NCI-H82 treated with DMSO at 0.1 percent for 48 hours (cell line): ENCODE measurements at regions not wholly inside any gene's neighbourhood (a gene's known extent, or its start where the extent isn't known, plus 50 kb on each side); places are given as distances from the start of the nearest gene placed in this dataset.

Experiments
- DNase-seq: peaks from one replicate; lab custom pipeline; 2025; ENCODE audit not compliant: unreplicated experiment; lab: John Stamatoyannopoulos, UW

DNA sequence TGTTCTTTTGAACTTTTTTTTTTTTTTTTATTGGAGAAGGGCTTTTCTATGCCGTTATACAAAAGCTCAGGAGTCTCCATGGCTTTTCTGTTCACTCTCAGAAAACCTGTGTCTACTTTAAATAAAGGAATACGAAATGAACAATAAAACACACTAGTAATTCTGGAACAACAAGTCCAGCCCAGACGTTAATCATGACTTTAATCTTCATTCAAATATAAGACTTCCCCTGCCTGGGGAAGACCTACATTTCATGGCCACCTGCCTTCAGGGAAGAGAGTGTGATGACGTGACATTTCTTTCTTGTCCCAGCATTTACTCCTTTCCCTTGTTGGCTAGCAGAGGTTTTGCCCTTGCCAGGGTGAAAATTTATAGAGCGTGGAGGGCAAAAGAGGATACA is 564.5 kb downstream of the PDCD6IP start:
- no peak for DNase-seq

DNA sequence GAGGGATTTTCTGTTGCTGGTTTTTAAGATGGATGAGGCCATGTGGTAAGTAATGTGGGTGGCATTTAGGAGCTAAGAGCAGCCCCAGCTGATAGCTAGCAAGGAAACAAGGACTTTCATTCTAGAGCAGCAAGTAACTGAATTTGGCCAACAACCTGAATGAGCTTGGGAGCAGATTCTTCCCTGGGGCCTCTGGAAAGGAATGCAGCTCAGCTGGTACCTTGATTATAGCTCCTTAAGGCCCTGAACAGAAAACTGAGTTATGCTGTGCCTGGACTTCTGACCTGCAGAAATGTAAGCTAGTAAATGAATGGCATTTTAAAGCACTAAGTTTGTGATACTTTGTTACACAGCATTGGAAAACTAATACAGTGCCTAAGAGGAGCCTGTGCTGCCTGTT is 565.5 kb downstream of the PDCD6IP start:
- DNase-seq: no peak

DNA sequence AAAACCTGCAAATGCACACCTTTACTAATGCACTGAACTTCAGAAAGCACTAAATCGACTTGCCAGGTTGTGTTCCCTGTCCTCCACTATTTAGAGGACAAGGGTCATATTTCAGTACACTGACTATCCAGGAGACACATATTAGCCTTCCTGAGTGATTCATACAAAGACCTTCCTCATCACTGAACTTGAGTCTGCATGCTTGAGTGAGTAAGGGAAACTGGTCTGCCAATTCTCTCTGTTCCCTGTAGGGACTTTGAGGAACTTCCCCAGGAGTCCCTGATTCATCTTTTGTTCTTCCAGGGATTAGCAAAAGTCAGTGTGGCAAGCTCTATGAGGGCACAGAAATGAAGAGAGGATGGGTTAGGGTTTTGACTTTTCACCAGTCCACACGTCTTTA is 565.9 kb downstream of the PDCD6IP start:
- no peak for DNase-seq

DNA sequence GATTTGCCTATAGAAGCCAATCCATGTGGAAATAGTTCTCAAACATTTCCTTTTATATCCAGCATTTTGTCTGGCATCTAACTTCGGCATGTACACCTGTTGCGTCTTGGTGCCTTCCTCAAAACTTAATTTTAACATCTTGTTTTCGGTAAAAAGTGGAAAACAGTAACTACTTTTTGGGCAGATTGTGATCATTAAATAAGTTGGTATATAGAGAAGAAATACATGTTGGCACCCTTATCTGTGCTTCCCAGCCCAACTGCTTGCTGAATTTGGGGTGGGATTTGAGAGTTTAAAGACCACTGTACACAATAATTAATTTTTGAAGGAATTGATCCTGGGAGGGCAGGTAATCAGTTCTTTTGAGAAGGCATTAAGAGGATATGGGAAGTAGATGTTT is 566.8 kb downstream of the PDCD6IP start:
- DNase-seq: no peak

DNA sequence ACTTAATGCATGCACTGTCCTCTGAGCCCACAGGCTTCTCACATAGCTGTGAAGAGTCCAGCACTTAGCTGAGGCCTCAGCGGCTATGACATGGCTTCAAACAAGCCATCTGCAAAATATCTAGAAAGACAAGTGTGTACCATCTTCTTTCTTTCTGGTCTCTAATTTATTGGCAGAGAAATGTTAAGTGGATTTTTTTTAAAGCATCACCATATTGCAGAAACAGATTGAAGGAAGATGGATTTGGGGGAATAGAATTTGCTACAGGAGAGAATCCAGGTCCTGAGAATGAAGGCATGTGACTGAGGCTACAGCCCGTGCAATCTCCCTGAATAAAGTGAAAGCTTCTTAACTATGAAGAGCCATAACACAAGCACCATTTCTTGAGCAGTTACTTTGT is 567.3 kb downstream of the PDCD6IP start:
- no peak for DNase-seq

DNA sequence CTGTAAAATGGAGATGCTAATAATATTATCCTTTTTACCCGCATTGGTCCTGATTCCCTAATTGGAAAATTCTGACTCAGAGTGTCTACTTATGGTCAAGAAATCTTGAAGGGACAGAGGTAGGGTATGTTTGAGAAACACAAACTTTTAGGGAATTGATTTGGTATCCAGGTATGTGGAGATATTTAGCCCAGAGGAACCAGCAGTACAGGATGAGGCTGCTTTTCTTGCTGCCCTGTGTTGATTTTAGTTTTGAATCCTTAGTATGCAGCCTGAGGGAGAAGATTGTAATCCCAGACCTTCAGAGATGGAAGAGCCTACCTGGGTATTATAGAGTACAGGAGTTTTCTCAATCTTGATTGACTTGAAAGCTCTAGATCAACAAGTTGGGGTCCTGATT is 569.1 kb downstream of the PDCD6IP start:
- DNase-seq: no peak

DNA sequence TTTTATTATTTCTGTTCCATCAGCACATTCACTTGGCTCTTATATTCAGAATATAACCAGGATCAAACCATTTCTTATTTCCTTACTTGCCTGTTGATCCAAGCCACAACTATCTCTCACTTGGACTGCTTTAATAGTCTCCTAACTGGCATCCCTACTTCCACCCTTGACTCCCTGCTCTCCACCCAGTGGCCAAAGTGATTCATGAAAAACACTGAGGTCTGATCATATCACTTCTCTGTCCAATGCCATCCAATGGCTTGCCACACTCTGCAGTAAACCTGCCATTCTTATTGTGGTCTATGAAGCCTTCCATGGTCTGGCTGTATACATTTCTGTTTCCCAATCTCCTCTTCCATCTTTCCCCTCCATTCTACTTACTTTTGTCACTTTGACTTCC is 576.1 kb downstream of the PDCD6IP start:
- DNase-seq: no peak

DNA sequence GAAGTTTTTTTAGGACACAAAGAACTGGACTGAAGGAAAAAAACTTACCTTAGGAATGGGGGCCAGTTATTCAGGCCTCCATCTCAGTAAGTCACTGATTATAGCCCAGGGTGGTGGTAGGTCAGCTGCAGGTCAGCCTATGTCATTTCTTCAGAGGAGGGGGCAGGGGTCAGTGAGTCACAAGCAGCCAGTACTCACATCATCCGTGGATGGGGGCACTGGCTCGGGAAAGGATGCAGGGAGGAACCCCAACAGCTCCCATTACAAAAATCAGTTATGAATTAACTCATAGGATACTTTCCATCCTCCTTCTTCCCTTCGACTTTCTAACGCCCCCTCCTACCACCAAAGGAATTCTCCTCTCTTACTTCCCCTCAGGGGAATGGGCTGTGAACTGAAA is 578.3 kb downstream of the PDCD6IP start:
- no peak for DNase-seq

DNA sequence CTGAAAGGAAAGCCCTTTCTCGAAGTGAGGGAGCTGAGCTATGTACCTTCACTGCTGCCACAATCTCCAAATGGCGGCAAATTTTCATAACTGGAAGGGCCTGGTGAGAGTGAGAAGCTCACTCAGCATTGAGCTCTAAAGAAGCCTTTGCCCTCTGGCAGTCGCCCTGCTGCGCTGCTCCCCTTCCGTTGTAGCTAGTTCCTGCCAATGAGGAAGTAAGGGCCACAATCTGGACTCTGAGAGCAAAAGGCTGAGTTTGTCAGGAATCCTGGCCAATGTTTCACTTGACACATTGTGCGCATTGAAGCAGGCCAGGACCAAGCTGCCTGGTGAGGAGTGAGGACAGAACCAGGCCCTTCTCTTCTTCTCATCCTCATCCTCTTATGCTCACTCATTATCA is 579.5 kb downstream of the PDCD6IP start:
- no peak for DNase-seq

DNA sequence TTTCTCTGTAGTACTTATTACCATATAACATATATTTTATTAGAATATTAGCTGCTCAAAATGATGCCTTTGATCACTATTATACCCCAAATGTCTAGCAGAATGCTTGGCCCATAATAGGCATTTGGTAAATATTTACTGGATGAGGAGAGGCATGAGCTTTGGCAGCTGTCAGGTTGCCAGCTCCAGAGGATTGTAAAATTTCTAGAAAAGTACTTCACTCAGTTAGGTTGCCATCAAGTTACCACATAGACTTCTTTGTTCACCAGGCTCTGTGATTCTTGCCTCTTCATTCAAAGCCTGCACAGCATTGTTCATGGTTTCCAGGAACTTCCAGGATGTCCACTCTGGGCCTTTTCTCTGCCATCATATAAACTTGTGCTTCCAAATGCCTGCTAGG is 582.8 kb downstream of the PDCD6IP start:
- DNase-seq: no peak

DNA sequence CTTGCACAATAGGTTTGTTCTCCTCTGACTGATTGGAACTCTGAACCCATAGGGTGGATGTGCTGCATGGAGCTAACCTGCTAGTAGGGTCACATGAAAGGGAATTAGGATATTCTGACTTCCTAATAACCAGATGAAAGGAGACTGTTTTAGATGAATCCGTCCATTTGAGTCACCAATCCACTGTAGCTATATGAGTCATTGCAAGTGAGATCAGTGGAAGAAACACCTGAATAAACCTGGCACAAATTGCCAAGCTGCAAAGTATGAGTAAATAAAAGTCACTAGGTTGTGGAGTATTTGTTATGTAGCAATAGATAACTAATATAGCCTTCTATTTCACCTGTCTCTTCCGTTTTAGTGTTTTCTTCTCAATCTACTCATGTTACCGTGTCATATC is 584.4 kb downstream of the PDCD6IP start:
- no peak for DNase-seq

DNA sequence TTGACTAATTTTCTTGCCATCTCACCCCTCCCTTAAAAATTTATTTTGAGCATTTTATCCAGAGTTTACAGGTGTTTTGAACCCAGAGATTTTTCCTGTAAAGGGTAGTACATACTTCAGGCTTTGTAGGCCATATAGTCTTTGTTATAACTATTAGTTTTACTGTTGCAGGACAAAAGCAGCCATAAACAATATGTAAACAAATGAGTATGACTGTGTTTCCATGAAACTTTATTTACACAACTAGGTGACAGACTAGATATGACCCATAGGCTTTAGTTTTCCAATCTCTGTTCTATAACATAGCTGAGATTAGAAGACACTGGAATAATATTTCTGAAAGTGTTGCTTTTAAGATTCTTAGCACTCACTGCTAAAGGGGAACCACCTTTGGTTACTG is 587.9 kb downstream of the PDCD6IP start:
- DNase-seq: no peak

DNA sequence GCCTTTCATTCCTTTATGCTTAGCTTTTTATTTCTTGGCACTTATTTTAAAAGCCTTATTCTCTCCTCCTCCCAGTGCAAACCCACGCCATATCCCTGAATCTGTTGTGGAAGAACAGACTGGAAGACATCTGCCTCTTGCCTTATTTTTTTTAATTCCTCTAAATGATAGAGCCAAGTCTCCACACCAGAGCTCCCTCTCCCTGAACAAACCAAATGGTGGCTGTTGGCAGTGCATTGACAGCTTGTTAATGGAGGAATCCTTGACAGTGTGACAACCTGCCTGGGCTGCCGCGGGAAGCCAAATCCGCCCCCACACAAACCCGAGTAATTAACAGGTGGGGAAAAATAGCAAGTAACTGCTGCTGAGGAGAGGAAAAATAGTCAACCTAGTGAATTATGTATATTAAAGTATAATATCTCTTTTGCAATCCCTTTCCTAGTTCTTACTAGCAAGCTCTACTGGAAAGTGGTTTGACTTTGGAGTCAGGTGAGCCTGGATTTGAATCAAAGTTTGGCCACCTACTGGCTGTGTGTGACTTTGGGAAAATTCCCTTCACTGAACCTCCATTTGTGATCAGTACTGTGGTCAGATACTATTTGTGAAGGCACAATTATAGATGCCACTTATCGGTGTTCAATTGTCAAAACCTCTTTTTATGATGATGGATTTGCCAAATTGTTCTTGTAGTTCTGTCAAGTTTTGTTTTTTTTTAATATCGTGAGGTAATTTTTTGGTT is 589.6 kb downstream of the PDCD6IP start:
- no peak for DNase-seq

DNA sequence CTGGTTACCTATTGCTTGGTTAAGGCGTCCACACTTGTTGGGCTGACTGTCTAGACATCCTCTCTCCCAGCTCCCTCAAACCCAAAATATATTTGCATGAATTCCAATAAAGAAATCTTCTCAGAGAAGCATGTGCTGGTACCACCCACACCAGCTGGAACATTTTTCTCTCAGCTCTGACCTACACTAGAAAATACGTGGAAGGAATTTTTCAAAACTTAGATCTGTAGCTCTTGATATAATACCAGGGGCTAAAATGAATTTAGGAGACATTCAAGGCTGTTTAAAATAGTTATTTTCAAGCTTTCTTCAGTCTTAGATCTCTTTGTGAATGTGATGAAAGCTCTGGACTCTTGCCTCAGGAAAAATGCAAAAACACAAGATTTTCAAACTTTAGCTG is 590.4 kb downstream of the PDCD6IP start:
- DNase-seq: no peak

DNA sequence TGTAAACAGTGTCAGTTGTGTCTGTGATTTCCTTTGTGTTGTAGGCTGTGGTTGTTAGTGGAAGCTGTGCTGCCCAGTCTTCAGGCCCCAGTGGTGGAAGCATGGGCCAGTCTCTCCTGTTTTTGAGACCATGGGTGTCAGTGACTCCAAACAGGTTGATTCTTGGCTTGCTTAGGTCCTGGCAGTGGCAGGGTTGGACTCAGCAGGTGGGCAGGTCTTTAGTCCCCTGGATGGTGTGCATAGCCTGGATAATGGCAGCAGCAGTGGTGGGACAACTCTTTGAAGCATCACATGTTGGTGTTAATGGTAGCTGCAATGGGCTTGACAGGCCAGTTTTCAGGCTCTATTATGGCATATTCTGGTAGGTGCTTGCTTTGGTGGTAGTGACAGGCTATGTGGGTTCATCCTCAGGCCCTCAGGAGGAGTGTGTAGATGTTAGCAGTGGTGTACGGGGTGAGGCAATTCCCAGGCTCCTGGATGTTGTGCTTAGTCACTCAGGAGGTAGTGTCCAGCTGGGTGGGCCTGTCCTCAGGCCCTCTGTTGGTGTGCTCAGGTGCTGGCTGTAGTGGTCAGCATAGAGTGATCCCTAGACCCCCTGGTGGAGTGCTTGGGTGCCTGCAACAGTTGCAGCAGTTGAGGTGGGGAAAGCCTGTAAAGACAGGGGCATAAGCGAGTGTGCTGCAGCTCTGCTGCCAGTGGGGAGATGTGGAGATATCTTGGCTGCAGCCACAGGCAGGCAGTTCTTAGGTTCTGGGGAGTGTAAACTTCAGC is 596.7 kb downstream of the PDCD6IP start:
- DNase-seq: no peak

DNA sequence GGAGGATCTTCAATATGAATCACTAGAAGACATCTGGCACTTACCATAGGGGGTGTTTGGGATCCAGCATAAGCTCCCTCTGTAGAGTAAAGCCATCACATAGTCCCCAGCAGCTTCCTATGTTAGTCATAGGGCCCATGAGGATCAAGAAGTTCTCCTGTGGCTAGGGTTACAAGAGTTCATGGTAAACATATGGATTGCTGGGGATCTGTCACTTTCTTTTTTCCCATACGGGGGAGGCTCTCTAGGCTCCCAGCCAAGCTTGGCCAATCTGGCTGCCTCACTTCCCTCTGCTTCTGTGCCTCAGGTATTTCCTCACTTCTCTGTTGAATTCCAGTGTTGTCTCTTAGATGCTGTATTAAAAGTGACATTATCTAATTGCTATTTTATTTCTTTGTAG is 597.9 kb downstream of the PDCD6IP start:
- DNase-seq: no peak

DNA sequence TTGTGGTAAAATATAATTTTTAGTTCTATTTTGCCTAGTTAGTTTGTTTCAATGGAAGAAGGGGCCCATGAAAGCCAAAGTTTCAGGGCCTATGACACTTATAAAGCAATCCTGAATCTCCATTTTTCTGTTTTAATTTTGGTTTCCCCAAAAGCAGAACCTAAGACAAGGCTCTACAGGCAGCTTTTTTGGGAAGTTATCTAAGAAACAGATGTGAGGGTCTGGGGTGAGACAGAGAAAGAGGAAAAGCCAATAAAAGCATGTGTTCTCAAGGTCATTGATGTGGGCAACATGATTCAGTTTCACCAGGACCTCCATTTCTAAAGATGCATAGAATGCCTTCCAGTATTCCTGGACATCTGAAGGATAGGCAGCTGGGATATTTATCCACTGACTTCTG is 598.5 kb downstream of the PDCD6IP start:
- DNase-seq: no peak

DNA sequence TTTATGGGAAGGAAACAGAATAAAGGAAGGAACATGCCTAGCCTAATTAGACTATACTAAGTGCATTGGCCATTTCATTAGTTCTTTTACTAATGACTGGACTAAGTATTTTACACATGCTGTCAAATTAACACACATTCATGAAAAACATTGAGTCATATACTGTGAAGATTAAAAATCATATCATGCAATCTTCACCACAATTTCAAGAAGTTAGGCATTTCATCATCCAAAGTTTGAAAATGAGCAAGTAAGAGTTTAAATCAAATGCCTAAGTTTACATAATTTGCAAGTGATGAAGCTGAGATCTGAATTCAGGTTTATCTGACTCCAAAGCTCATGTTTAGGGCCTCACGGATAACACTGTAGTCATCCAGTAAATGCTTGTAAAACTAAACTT is 601.0 kb downstream of the PDCD6IP start:
- DNase-seq: no peak

DNA sequence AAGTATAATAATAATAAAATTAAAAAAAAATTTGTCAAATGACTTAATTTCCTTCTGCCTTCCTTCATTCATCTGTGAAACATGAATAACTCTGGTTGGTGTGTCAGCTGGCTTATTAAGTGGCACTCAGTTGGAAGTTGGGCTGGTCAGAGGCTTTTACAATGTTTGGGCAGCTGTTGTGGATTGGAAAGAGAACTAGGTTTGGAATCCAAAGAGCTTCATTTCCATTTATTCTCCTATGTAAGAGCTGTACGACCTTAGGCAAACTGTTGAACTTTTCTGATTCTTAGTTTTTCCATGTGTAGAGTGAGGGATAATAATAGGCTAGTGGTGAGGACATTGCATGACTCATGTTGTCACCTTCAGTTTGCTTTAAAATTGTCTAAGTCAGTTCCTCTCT is 606.7 kb downstream of the PDCD6IP start:
- no peak for DNase-seq

DNA sequence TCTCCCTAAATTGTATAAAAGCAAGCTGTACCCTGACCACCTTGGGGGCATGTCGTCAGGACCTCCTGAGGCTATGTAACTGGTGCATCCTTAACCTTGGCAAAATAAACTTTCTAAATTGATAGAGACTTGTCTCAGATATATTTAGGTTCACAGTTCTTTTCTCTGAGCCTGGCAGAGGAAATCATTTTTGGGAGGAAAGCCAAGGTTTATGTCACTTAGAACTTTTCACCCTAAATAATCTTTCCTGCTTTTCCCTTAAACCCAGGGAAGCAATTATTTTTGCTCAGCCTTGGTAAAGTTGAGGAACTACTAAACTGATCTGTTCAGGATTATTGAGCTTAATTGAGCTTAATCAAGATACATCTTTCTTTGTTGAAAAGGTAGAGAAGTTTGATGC is 608.9 kb downstream of the PDCD6IP start:
- DNase-seq: no peak

DNA sequence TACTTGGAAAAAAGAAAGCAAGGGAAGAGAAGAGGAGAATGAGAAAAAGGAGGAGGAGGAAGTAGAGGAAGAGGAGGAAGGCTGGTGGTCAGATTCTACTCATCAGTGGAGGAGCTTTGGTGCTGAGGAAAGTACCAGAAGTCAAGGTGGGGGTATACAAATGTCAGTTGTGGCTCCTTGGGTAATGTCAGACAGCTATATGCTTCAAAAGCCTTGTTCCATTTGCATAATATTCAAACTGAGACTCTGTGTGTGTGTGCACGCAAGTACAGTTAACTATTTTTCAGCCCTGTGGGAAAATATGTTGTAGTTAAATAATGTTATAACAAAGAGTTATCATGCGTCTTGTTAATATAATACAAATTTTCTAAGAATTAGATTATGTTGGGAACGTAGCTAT is 609.7 kb downstream of the PDCD6IP start:
- no peak for DNase-seq

DNA sequence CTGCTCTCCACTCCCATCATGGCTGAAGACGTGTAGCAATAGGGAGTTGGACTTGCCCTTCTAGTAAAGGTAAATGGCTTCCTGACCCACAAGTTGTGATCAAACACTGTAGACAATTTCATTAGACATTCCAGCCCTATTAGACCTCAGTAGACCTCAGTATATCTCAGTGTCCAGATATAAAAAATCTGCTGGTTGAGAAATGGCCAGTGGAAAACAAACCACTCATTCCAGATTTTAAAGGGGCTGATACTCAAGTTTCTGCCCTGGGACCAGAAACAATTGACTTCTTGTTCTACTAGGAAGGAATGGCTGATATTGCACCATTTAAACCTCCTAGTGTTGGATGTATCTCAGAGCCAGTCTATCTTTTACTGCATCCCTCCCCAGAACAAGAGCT is 613.2 kb downstream of the PDCD6IP start:
- DNase-seq: no peak

DNA sequence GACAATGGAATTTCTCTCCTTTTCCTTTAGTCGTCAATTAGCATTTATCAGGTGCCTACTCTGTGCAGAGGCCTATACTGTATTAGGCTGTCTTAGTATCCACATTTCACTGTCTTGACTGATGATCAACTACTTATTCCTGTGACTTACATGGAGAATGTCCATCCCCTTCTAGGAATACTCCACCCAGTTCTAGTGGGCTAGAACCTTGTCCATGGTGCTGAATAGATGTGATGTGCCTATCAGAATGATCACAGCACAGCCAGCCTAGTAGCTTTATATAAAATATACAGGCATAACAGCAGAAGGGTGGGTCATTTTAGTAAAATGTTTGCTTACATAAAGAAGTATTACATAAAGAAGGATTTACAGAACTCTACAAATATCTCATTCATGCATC is 621.4 kb downstream of the PDCD6IP start:
- DNase-seq: no peak
